ENCODE measurements at regions not wholly inside any gene's neighbourhood (a gene's known extent, or its start where the extent isn't known, plus 50 kb on each side); places are given as distances from the start of the nearest gene placed in this dataset.
"Not testable (repeated sequence)": the region's sequence is repeated elsewhere in the genome, so short reads cannot be mapped to it uniquely, and the experiment has no call there.

DNA sequence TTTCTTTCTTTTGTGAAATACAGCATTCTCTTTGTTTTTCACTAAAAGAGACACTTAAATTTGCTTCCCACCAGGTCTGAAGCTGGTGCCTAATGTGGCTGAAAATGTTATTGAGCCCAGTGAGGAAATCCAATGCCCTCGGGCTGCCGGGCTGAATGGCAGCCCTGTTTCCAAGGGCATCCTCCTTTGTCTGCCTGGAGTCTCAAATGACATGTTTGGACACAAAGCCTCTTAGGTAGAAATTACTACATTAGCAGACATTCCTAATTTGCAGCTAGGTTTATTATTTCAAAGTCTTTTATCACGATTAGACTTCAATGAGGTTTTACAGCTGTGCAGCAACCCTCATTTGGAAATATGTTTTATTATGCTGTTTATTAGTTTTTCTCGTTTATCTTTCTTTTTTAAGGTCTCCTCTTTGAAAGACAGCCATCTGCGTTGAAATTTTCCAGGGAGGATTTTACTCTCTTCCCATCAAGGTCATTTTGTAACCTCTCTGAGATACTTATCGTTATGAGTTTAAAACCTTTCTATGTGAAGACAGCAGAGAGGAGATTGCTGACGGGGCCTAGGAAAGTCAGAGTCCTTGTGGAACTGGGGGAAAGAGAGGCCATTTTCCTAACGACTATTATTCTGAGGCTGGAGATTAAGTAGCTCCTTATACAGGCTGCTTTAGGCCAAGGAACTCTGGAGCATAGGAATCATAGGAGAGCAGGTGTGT is 59.0 kb upstream of the ZNF532 start:
- Histone ChIP-seq H3K4me1 (ENCODE audit: low read length) (peaks cover 30% of the 10 kb centered on the region), H3K4me2 (ENCODE audit: low read length) (no peak overlapping the region), H3K4me3 (ENCODE audit: low read length) (no peak overlapping the region), H3K27ac (ENCODE audit: low read length) (no peak overlapping the region), H3K27me3 (ENCODE audit: low read depth, low read length) (no peaks in the 10 kb centered on the region), H2AFZ (ENCODE audit: low read depth, low read length) (no peak overlapping the region), H3K79me2 (ENCODE audit: low read length) (no peaks in the 10 kb centered on the region), H4K20me1 (ENCODE audit: insufficient read depth, low read length) (no peaks in the 10 kb centered on the region), H3K9me3 (ENCODE audit: insufficient read depth, low read length) (peaks cover 3% of the 10 kb centered on the region), H3K36me3 (replicated peaks; ENCODE audit: low read depth, low read length) (peaks cover 3% of the 10 kb centered on the region), H3K9ac (ENCODE audit: low read length) (no peak overlapping the region)
- no peak for TF ChIP-seq EZH2phosphoT487 (IDR thresholded peaks at IDR 0.05; ENCODE audit: low read depth)
- TF ChIP-seq, protein P1, sequence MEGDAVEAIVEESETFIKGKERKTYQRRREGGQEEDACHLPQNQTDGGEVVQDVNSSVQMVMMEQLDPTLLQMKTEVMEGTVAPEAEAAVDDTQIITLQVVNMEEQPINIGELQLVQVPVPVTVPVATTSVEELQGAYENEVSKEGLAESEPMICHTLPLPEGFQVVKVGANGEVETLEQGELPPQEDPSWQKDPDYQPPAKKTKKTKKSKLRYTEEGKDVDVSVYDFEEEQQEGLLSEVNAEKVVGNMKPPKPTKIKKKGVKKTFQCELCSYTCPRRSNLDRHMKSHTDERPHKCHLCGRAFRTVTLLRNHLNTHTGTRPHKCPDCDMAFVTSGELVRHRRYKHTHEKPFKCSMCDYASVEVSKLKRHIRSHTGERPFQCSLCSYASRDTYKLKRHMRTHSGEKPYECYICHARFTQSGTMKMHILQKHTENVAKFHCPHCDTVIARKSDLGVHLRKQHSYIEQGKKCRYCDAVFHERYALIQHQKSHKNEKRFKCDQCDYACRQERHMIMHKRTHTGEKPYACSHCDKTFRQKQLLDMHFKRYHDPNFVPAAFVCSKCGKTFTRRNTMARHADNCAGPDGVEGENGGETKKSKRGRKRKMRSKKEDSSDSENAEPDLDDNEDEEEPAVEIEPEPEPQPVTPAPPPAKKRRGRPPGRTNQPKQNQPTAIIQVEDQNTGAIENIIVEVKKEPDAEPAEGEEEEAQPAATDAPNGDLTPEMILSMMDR (IDR thresholded peaks at IDR 0.05; ENCODE audit: low read depth, low read length): no peak

DNA sequence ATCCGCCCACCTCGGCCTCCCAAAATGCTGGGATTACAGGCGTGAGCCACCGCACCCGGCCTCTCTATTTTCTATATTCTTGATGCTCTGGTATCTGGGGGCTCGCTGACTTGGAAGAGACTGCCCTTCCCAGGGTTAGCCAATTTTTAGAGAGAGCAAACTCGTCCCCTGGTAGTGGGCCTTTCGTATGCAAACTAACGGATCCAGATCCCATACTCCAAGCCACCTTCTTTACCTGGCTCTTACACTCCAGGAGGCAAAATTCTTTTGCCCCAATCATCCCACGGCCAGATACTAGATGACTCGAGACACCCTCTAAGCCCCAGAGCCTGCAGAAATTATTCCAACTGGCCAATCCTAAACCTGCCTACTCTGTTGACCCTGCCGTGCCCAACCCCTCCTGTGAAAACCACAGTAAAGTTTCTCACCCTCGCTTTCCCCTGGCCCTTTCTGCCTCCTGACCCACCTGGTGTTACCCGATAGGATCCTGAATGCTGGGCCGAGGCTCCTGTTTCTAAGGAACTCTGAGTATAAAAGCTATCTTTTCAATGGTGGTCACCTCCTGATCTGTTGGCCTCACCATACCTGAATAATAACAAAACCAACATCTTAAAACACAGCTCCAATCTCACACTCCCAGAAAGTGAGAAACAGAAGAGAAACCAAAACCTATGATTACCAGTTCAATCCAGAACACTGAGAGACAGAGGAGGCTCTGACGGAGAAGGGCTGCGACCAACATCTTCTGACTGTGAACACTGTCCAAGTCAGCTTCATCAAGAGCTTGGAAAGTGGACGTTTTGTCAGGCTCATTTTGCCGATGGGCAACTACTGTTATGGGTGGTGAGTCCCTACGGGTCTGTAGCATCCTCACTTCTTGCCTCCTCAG is 57.6 kb upstream of the ZNF532 start:
- H3K79me2 ChIP-seq (ENCODE audit: low read length): no peaks in the 10 kb centered on the region
- H3K36me3 ChIP-seq (replicated peaks; ENCODE audit: low read depth, low read length): peaks cover 3% of the 10 kb centered on the region
- TF ChIP-seq EZH2phosphoT487 (IDR thresholded peaks at IDR 0.05; ENCODE audit: low read depth): no peak
- TF ChIP-seq, protein P1 (IDR thresholded peaks at IDR 0.05; ENCODE audit: low read depth, low read length): no peak
- peaks cover 23% of the 10 kb centered on the region for H3K4me1 ChIP-seq (ENCODE audit: low read length)
- H3K27ac ChIP-seq (ENCODE audit: low read length): peak overlapping the region; percentile 87
- H3K9ac ChIP-seq (ENCODE audit: low read length): peak overlapping the region; percentile 88
- peaks cover 3% of the 10 kb centered on the region for H3K9me3 ChIP-seq (ENCODE audit: insufficient read depth, low read length)
- H3K4me2 ChIP-seq (ENCODE audit: low read length): peak overlapping the region; percentile 96
- no peaks in the 10 kb centered on the region for H4K20me1 ChIP-seq (ENCODE audit: insufficient read depth, low read length)
- no peaks in the 10 kb centered on the region for H3K27me3 ChIP-seq (ENCODE audit: low read depth, low read length)
- H2AFZ ChIP-seq (ENCODE audit: low read depth, low read length): peak overlapping the region; percentile 82
- peak overlapping the region; percentile 78 for H3K4me3 ChIP-seq (ENCODE audit: low read length)

DNA sequence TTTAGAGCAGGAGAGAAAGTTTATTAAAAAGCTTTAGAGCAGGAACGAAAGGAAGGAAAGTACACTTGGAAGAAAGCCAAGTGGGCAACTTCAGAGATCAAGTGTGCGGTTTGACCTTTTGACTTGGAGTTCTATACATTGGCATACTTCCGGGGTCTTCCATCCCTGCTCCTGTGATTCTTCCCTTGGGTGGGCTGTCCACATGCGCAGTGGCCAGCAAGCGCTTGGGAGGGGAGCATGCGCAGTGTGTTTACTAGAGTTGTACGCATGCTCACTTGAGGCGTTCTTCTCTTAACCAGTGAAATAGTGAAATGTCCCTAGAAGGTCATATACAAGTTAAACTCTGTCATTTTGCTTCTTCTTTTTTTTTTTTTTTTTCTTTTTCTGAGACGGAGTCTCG is 56.9 kb upstream of the ZNF532 start:
- H3K27me3 ChIP-seq (ENCODE audit: low read depth, low read length): no peaks in the 10 kb centered on the region
- peak overlapping the region; percentile 96 for H3K4me2 ChIP-seq (ENCODE audit: low read length)
- peaks cover 23% of the 10 kb centered on the region for H3K4me1 ChIP-seq (ENCODE audit: low read length)
- H3K79me2 ChIP-seq (ENCODE audit: low read length): no peaks in the 10 kb centered on the region
- peak overlapping the region; percentile 88 for H3K9ac ChIP-seq (ENCODE audit: low read length)
- H3K4me3 ChIP-seq (ENCODE audit: low read length): peak overlapping the region; percentile 78
- H3K27ac ChIP-seq (ENCODE audit: low read length): peak overlapping the region; percentile 87
- no peaks in the 10 kb centered on the region for H4K20me1 ChIP-seq (ENCODE audit: insufficient read depth, low read length)
- peak overlapping the region; percentile 82 for H2AFZ ChIP-seq (ENCODE audit: low read depth, low read length)
- peaks cover 6% of the 10 kb centered on the region for H3K9me3 ChIP-seq (ENCODE audit: insufficient read depth, low read length)
- no peak for TF ChIP-seq EZH2phosphoT487 (IDR thresholded peaks at IDR 0.05; ENCODE audit: low read depth)
- TF ChIP-seq, protein P1 (IDR thresholded peaks at IDR 0.05; ENCODE audit: low read depth, low read length): no peak
- H3K36me3 ChIP-seq (replicated peaks; ENCODE audit: low read depth, low read length): peaks cover 3% of the 10 kb centered on the region

DNA sequence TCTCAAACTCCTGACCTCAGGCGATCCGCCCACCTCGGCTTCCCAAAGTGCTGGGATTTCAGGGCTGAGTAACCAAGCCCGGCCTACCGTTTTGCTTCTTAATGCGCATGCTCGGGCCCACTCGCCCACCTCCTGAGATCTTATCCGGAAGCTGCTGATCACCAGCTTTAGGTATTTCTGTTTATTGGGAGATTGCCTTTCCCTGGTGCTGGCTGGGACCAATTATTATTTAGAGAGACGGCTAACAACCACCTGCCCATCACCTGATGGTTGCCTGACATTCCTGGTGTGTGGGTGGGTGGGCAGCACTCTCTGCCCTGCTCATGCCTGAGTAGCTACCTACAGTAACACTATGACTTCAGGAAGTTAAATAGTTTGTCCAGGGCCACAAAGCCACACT is 56.3 kb upstream of the ZNF532 start:
- Histone ChIP-seq H3K9me3 (ENCODE audit: insufficient read depth, low read length) (peaks cover 12% of the 10 kb centered on the region), H3K4me1 (ENCODE audit: low read length) (peaks cover 23% of the 10 kb centered on the region), H3K4me2 (ENCODE audit: low read length) (peak overlapping the region; percentile 96; the same call in 1 of the 2 replicates), H3K27me3 (ENCODE audit: low read depth, low read length) (no peaks in the 10 kb centered on the region), H3K79me2 (ENCODE audit: low read length) (no peaks in the 10 kb centered on the region), H2AFZ (ENCODE audit: low read depth, low read length) (no peak overlapping the region), H4K20me1 (ENCODE audit: insufficient read depth, low read length) (no peaks in the 10 kb centered on the region), H3K9ac (ENCODE audit: low read length) (no peak overlapping the region), H3K27ac (ENCODE audit: low read length) (peak overlapping the region; percentile 87), H3K36me3 (replicated peaks; ENCODE audit: low read depth, low read length) (peaks cover 7% of the 10 kb centered on the region), H3K4me3 (ENCODE audit: low read length) (peak overlapping the region; percentile 78; the same call in 1 of the 2 replicates)
- no peak for TF ChIP-seq EZH2phosphoT487 (IDR thresholded peaks at IDR 0.05; ENCODE audit: low read depth)
- TF ChIP-seq, protein P1 (IDR thresholded peaks at IDR 0.05; ENCODE audit: low read depth, low read length): no peak

DNA sequence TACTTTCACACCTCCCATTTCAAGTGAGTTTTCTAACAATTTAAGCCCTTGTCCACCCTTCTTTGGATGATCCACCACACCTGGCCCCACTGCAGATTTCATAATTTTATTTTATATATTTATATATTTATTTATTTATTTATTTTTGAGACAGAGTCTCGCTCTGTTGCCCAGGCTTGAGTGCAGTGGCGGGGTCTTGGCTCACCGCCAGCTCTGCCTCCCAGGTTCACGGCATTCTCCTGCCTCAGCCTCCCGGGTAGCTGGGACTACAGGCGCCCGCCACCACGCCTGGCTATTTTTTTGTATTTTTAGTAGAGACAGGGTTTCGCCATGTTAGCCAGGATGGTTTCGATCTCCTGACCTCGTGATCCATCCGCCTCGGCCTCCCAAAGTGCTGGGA is 52.8 kb upstream of the ZNF532 start:
- not testable (repeated sequence) for H3K4me2 ChIP-seq (ENCODE audit: low read length); H3K9ac ChIP-seq (ENCODE audit: low read length); H4K20me1 ChIP-seq (ENCODE audit: insufficient read depth, low read length); H2AFZ ChIP-seq (ENCODE audit: low read depth, low read length); H3K27me3 ChIP-seq (ENCODE audit: low read depth, low read length); H3K79me2 ChIP-seq (ENCODE audit: low read length); H3K27ac ChIP-seq (ENCODE audit: low read length); H3K4me3 ChIP-seq (ENCODE audit: low read length)
- Histone ChIP-seq H3K9me3 (ENCODE audit: insufficient read depth, low read length) (peaks cover 21% of the 10 kb centered on the region), H3K36me3 (replicated peaks; ENCODE audit: low read depth, low read length) (peaks cover 19% of the 10 kb centered on the region), H3K4me1 (ENCODE audit: low read length) (peaks cover 20% of the 10 kb centered on the region)
